Smooth muscle cell (in vitro differentiated cells): ENCODE measurements at regions not wholly inside any gene's neighbourhood (a gene's known extent, or its start where the extent isn't known, plus 50 kb on each side); places are given as distances from the start of the nearest gene placed in this dataset.
"Not testable (repeated sequence)": the region's sequence is repeated elsewhere in the genome, so short reads cannot be mapped to it uniquely, and the experiment has no call there.

ENCODE experiments used
- DNase-seq: peaks from one replicate; lab custom pipeline; 2025; ENCODE audit not compliant: unreplicated experiment; lab: John Stamatoyannopoulos, UW
- H2AFZ ChIP-seq: fragments of 200-600 bp; sonication (generic); 2 replicates; pipeline ENCODE4 v1.6.0; 2016; ENCODE audit warnings: antibody characterized with exemption, low read depth, mild to moderate bottlenecking
- H3F3A ChIP-seq: fragments of 200-600 bp; sonication (generic); 2 replicates; pipeline ENCODE4 v1.6.0; 2017; ENCODE audit warnings: antibody characterized with exemption, low read depth
- H3K27ac ChIP-seq: fragments of 200-600 bp; sonication (generic); 2 replicates; pipeline ENCODE4 v1.5.1; 2016; ENCODE audit warnings: low read depth, mild to moderate bottlenecking
- H3K27me3 ChIP-seq: fragments of 200-600 bp; sonication (generic); 2 replicates; pipeline ENCODE4 v1.6.1; 2016; ENCODE audit warnings: low read depth, mild to moderate bottlenecking
- H3K36me3 ChIP-seq: fragments of 200-600 bp; sonication (generic); 2 replicates; pipeline ENCODE4 v1.5.1; 2016; ENCODE audit warnings: low read depth
- H3K4me1 ChIP-seq: fragments of 200-600 bp; sonication (generic); 2 replicates; pipeline ENCODE4 v1.5.1; 2016; ENCODE audit warnings: low read depth
- H3K4me2 ChIP-seq: fragments of 200-600 bp; sonication (generic); 2 replicates; pipeline ENCODE4 v1.6.0; 2016; ENCODE audit warnings: mild to moderate bottlenecking
- H3K4me3 ChIP-seq: fragments of 200-600 bp; sonication (generic); 2 replicates; pipeline ENCODE4 v1.5.1; 2016; ENCODE audit warnings: mild to moderate bottlenecking
- H3K79me2 ChIP-seq: fragments of 200-600 bp; sonication (generic); 2 replicates; pipeline ENCODE4 v1.6.0; 2016; ENCODE audit warnings: low read depth, mild to moderate bottlenecking
- H3K9ac ChIP-seq: fragments of 200-600 bp; sonication (generic); 2 replicates; pipeline ENCODE4 v1.6.0; 2016; ENCODE audit warnings: low read depth
- H3K9me3 ChIP-seq: fragments of 200-600 bp; sonication (generic); replicated peaks from 2 replicates; pipeline ENCODE4 v1.5.1; 2016; ENCODE audit warnings: low read depth
- H4K20me1 ChIP-seq: fragments of 200-600 bp; sonication (generic); 2 replicates; pipeline ENCODE4 v1.6.0; 2016; ENCODE audit warnings: low read depth
- WGBS: methylation state at CpG from one replicate; pipeline ENCODE4 v1.1.7; 2016; ENCODE audit warnings: low lambda C conversion rate; 5-methylcytosine and 5-hydroxymethylcytosine counted together
- TF ChIP-seq, protein P1 (sequence below): fragments of 200-600 bp; sonication (generic); IDR thresholded peaks from 2 replicates; pipeline ENCODE4 v1.5.1; 2017; ENCODE audit warnings: borderline replicate concordance, mild to moderate bottlenecking, antibody characterized with exemption; ENCODE audit not compliant: insufficient read depth, poor library complexity, severe bottlenecking

DNA sequence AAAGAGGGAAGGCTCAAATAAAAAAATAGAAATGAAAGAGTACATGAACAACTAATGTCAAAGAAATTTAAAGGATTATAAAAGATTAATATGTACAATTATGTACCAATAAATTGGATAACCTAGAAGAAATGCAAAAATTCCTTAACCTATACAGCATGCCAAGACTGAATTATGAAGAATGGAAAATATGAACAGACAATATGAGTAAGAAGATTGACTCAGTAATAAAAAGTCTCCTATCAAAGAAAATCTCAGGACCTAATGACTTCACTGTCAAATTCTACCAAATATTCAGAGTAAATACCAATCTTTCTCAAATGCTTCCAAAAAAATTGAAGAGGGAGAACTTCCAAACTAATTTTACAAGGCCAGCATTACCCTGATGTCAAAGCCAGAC, 120.2 kb upstream of the SPOPL start:
- H4K20me1 ChIP-seq = no peaks in the 10 kb centered on the region

DNA sequence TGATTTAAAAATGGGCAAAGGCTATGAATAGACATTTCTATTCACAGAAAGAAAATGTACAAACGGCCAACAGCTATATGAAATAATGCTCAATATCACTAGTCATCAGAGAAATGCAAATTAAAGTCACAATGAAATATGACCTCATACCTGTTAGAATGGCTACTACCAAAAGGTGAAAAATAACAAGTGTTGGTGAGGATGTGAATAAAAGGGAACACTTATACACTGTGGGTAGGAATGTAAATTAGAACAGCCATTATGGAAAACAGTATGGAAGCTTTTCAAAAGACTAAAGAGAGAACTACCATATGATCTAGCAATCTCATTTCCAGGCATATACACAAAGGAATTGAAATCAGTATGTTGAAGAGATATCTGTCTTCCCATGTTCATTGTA, 118.9 kb upstream of the SPOPL start:
- no peaks in the 10 kb centered on the region for H3K36me3 ChIP-seq
- no peak overlapping the region for H3K9ac ChIP-seq
- H3K4me2 ChIP-seq = no peak overlapping the region
- H4K20me1 ChIP-seq = no peaks in the 10 kb centered on the region
- H3K79me2 ChIP-seq = no peaks in the 10 kb centered on the region
- DNase-seq = no peak
- TF ChIP-seq, protein P1, sequence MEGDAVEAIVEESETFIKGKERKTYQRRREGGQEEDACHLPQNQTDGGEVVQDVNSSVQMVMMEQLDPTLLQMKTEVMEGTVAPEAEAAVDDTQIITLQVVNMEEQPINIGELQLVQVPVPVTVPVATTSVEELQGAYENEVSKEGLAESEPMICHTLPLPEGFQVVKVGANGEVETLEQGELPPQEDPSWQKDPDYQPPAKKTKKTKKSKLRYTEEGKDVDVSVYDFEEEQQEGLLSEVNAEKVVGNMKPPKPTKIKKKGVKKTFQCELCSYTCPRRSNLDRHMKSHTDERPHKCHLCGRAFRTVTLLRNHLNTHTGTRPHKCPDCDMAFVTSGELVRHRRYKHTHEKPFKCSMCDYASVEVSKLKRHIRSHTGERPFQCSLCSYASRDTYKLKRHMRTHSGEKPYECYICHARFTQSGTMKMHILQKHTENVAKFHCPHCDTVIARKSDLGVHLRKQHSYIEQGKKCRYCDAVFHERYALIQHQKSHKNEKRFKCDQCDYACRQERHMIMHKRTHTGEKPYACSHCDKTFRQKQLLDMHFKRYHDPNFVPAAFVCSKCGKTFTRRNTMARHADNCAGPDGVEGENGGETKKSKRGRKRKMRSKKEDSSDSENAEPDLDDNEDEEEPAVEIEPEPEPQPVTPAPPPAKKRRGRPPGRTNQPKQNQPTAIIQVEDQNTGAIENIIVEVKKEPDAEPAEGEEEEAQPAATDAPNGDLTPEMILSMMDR = no peak
- no peaks in the 10 kb centered on the region for H3F3A ChIP-seq
- H3K4me3 ChIP-seq = no peak overlapping the region
- H2AFZ ChIP-seq = no peak overlapping the region
- no peaks in the 10 kb centered on the region for H3K27me3 ChIP-seq
- no peaks in the 10 kb centered on the region for H3K9me3 ChIP-seq
- no peaks in the 10 kb centered on the region for H3K4me1 ChIP-seq
- WGBS = 97% methylated on average over 1 of the region's 1 CpG
- H3K27ac ChIP-seq = no peak overlapping the region

More for the DNA sequence above, 120.2 kb upstream of the SPOPL start:
- Histone ChIP-seq H3K9me3 (no peaks in the 10 kb centered on the region), H3K4me3 (no peak overlapping the region), H2AFZ (no peak overlapping the region), H3K36me3 (no peaks in the 10 kb centered on the region), H3K9ac (no peak overlapping the region), H3K27ac (no peak overlapping the region), H3K79me2 (no peaks in the 10 kb centered on the region), H3F3A (no peaks in the 10 kb centered on the region), H3K4me1 (no peaks in the 10 kb centered on the region), H3K27me3 (no peaks in the 10 kb centered on the region), H3K4me2 (no peak overlapping the region)
- DNase-seq = no peak
- TF ChIP-seq, protein P1 = no peak

DNA sequence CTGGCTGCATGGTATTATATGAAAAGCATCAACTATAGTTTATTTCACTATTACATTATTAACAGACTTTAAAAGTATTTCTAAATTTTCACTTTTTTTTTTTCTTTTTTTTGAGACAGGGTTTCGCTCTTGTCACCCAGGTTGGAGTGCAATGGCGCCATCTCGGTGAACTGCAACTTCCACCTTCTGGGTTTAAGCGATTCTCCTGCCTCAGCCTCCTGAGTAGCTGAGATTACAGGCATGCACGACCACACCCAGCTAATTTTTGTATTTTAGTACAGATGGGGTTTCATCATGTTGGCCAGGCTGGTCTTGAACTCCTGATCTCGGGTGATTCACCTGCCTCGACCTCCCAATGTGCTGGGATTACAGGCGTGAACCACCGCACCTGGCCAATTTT, 115.4 kb upstream of the SPOPL start:
- DNase-seq, H4K20me1 ChIP-seq, H3K27me3 ChIP-seq, H3K27ac ChIP-seq, H2AFZ ChIP-seq, H3F3A ChIP-seq, H3K79me2 ChIP-seq, H3K4me2 ChIP-seq, H3K9ac ChIP-seq, H3K9me3 ChIP-seq, H3K4me3 ChIP-seq, H3K4me1 ChIP-seq, H3K36me3 ChIP-seq: not testable (repeated sequence)
- WGBS = 83% methylated on average over 9 of the region's 9 CpGs

DNA sequence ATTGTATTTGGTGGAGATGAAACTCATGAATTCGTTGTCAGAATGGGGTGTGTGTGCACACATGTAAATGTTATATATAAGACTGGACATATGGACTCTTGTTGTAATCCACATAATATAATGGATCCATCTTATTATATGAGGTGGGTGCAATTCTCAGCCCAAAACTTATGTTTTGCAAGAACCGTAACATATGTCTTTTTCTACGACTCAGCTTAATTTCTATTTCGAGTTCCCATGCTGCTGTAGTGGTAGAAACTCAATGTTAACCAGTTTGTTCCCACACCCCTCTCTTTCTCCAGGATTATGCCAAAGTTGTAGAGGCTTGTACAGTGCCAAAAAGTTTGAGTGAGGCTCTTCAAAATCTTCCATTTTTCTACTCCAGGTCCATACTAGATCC, 112.5 kb upstream of the SPOPL start:
- H3K27me3 ChIP-seq = no peaks in the 10 kb centered on the region

More for the DNA sequence above, 112.5 kb upstream of the SPOPL start:
- H3K4me2 ChIP-seq = no peak overlapping the region
- H3K79me2 ChIP-seq = no peaks in the 10 kb centered on the region
- no peak for DNase-seq
- no peak overlapping the region for H3K4me3 ChIP-seq
- no peaks in the 10 kb centered on the region for H3K9me3 ChIP-seq
- no peaks in the 10 kb centered on the region for H3K4me1 ChIP-seq
- no peaks in the 10 kb centered on the region for H4K20me1 ChIP-seq
- no peak overlapping the region for H3K9ac ChIP-seq
- WGBS = 96% methylated on average over 4 of the region's 4 CpGs
- no peaks in the 10 kb centered on the region for H3F3A ChIP-seq
- TF ChIP-seq, protein P1 = no peak
- no peaks in the 10 kb centered on the region for H3K36me3 ChIP-seq
- no peak overlapping the region for H3K27ac ChIP-seq
- H2AFZ ChIP-seq = no peak overlapping the region
